Smooth muscle cell (in vitro differentiated cells): ENCODE measurements at regions not wholly inside any gene's neighbourhood (a gene's known extent, or its start where the extent isn't known, plus 50 kb on each side); places are given as distances from the start of the nearest gene placed in this dataset.

Experiments
- DNase-seq: peaks from one replicate; lab custom pipeline; 2025; ENCODE audit not compliant: unreplicated experiment; lab: John Stamatoyannopoulos, UW
- H2AFZ ChIP-seq: fragments of 200-600 bp; sonication (generic); 2 replicates; pipeline ENCODE4 v1.6.0; 2016; ENCODE audit warnings: antibody characterized with exemption, low read depth, mild to moderate bottlenecking
- H3F3A ChIP-seq: fragments of 200-600 bp; sonication (generic); 2 replicates; pipeline ENCODE4 v1.6.0; 2017; ENCODE audit warnings: antibody characterized with exemption, low read depth
- H3K27ac ChIP-seq: fragments of 200-600 bp; sonication (generic); 2 replicates; pipeline ENCODE4 v1.5.1; 2016; ENCODE audit warnings: low read depth, mild to moderate bottlenecking
- H3K27me3 ChIP-seq: fragments of 200-600 bp; sonication (generic); 2 replicates; pipeline ENCODE4 v1.6.1; 2016; ENCODE audit warnings: low read depth, mild to moderate bottlenecking
- H3K36me3 ChIP-seq: fragments of 200-600 bp; sonication (generic); 2 replicates; pipeline ENCODE4 v1.5.1; 2016; ENCODE audit warnings: low read depth
- H3K4me1 ChIP-seq: fragments of 200-600 bp; sonication (generic); 2 replicates; pipeline ENCODE4 v1.5.1; 2016; ENCODE audit warnings: low read depth
- H3K4me2 ChIP-seq: fragments of 200-600 bp; sonication (generic); 2 replicates; pipeline ENCODE4 v1.6.0; 2016; ENCODE audit warnings: mild to moderate bottlenecking
- H3K4me3 ChIP-seq: fragments of 200-600 bp; sonication (generic); 2 replicates; pipeline ENCODE4 v1.5.1; 2016; ENCODE audit warnings: mild to moderate bottlenecking
- H3K79me2 ChIP-seq: fragments of 200-600 bp; sonication (generic); 2 replicates; pipeline ENCODE4 v1.6.0; 2016; ENCODE audit warnings: low read depth, mild to moderate bottlenecking
- H3K9ac ChIP-seq: fragments of 200-600 bp; sonication (generic); 2 replicates; pipeline ENCODE4 v1.6.0; 2016; ENCODE audit warnings: low read depth
- H3K9me3 ChIP-seq: fragments of 200-600 bp; sonication (generic); replicated peaks from 2 replicates; pipeline ENCODE4 v1.5.1; 2016; ENCODE audit warnings: low read depth
- H4K20me1 ChIP-seq: fragments of 200-600 bp; sonication (generic); 2 replicates; pipeline ENCODE4 v1.6.0; 2016; ENCODE audit warnings: low read depth
- CTCF ChIP-seq: fragments of 200-600 bp; sonication (generic); IDR thresholded peaks from 2 replicates; pipeline ENCODE4 v1.5.1; 2017; ENCODE audit warnings: borderline replicate concordance, mild to moderate bottlenecking, antibody characterized with exemption; ENCODE audit not compliant: insufficient read depth, poor library complexity, severe bottlenecking
- WGBS: methylation state at CpG from one replicate; pipeline ENCODE4 v1.1.7; 2016; ENCODE audit warnings: low lambda C conversion rate; 5-methylcytosine and 5-hydroxymethylcytosine counted together

GRCh38 chr2:6355886-6356761 is 509.6 kb downstream of the CMPK2 start:
- no peaks in the 10 kb centered on the region for H3K27me3 ChIP-seq
- H2AFZ ChIP-seq: no peak overlapping the region
- H3K36me3 ChIP-seq: no peaks in the 10 kb centered on the region
- no peaks in the 10 kb centered on the region for H3K9me3 ChIP-seq
- no peak overlapping the region for H3K9ac ChIP-seq
- H3K79me2 ChIP-seq: no peaks in the 10 kb centered on the region
- H3K4me1 ChIP-seq: no peaks in the 10 kb centered on the region
- H3K4me3 ChIP-seq: no peak overlapping the region
- H3K27ac ChIP-seq: no peak overlapping the region
- H3K4me2 ChIP-seq: no peak overlapping the region
- no peaks in the 10 kb centered on the region for H3F3A ChIP-seq
- no peak for TF ChIP-seq CTCF
- DNase-seq: no peak
- 92% methylated on average over 6 of the region's 6 CpGs for WGBS
- H4K20me1 ChIP-seq: no peaks in the 10 kb centered on the region

GRCh38 chr2:6358546-6358945 is 507.2 kb downstream of the CMPK2 start:
- no peaks in the 10 kb centered on the region for H3K36me3 ChIP-seq
- H3K27me3 ChIP-seq: no peaks in the 10 kb centered on the region
- H3F3A ChIP-seq: no peaks in the 10 kb centered on the region
- H3K4me1 ChIP-seq: no peaks in the 10 kb centered on the region
- H3K9me3 ChIP-seq: no peaks in the 10 kb centered on the region
- H3K9ac ChIP-seq: no peak overlapping the region
- H3K27ac ChIP-seq: no peak overlapping the region
- no peak overlapping the region for H3K4me2 ChIP-seq
- DNase-seq: no peak
- no peak overlapping the region for H3K4me3 ChIP-seq
- H3K79me2 ChIP-seq: no peaks in the 10 kb centered on the region
- no peaks in the 10 kb centered on the region for H4K20me1 ChIP-seq
- no peak overlapping the region for H2AFZ ChIP-seq
- 88% methylated on average over 5 of the region's 5 CpGs for WGBS
- no peak for TF ChIP-seq CTCF

GRCh38 chr2:6358985-6359384 is 506.7 kb downstream of the CMPK2 start:
- 87% methylated on average over 5 of the region's 5 CpGs for WGBS
- DNase-seq: no peak

More at GRCh38 chr2:6358985-6359384, 506.7 kb downstream of the CMPK2 start:
- Histone ChIP-seq H3K27me3 (no peaks in the 10 kb centered on the region), H3K79me2 (no peaks in the 10 kb centered on the region), H4K20me1 (no peaks in the 10 kb centered on the region), H3K9ac (no peak overlapping the region), H3K27ac (no peak overlapping the region), H3K4me3 (no peak overlapping the region), H3F3A (no peaks in the 10 kb centered on the region), H3K4me2 (no peak overlapping the region), H3K36me3 (no peaks in the 10 kb centered on the region), H3K4me1 (no peaks in the 10 kb centered on the region), H2AFZ (no peak overlapping the region), H3K9me3 (no peaks in the 10 kb centered on the region)
- TF ChIP-seq CTCF: no peak
